GM04503 (cell line): ENCODE measurements at regions not wholly inside any gene's neighbourhood (a gene's known extent, or its start where the extent isn't known, plus 50 kb on each side); places are given as distances from the start of the nearest gene placed in this dataset.

Experiments used
- DNase-seq: peaks from one replicate; pipeline ENCODE4 v3.0.0-alpha.2; 2012; ENCODE audit warnings: low read depth

GRCh38 chr2:234247453-234248180 lies 197.1 kb downstream of the SPP2 start:
- no peak for DNase-seq

- no peak for DNase-seq
These were observed 195.4 kb downstream of the SPP2 start for GRCh38 chr2:234245945-234246344.

GRCh38 chr2:234243871-234244565 lies 193.5 kb downstream of the SPP2 start:
- no peak for DNase-seq

GRCh38 chr2:234242459-234242836 lies 191.9 kb downstream of the SPP2 start:
- no peak for DNase-seq

- DNase-seq: no peak
These were observed 191.4 kb downstream of the SPP2 start for GRCh38 chr2:234241656-234242458.

GRCh38 chr2:234240917-234241316 lies 190.4 kb downstream of the SPP2 start:
- DNase-seq: no peak

GRCh38 chr2:234235191-234235590 lies 184.7 kb downstream of the SPP2 start:
- DNase-seq: no peak

GRCh38 chr2:234231460-234231859 lies 181.0 kb downstream of the SPP2 start:
- no peak for DNase-seq

GRCh38 chr2:234219046-234219310 lies 168.5 kb downstream of the SPP2 start:
- no peak for DNase-seq

GRCh38 chr2:234218266-234219045 lies 168.0 kb downstream of the SPP2 start:
- DNase-seq: no peak

GRCh38 chr2:234212534-234212933 lies 162.0 kb downstream of the SPP2 start:
- DNase-seq: no peak

GRCh38 chr2:234211797-234212196 lies 161.3 kb downstream of the SPP2 start:
- no peak for DNase-seq

- DNase-seq: no peak
These were observed 156.2 kb downstream of the SPP2 start for GRCh38 chr2:234206738-234207137.

- no peak for DNase-seq
These were observed 154.0 kb downstream of the SPP2 start for GRCh38 chr2:234204480-234204879.

GRCh38 chr2:234203135-234203984 lies 152.9 kb downstream of the SPP2 start:
- DNase-seq: peak; percentile 82

- DNase-seq: no peak
These were observed 152.1 kb downstream of the SPP2 start for GRCh38 chr2:234202601-234203000.

GRCh38 chr2:234199996-234200395 lies 149.5 kb downstream of the SPP2 start:
- no peak for DNase-seq

GRCh38 chr2:234198976-234199375 lies 148.5 kb downstream of the SPP2 start:
- DNase-seq: no peak

GRCh38 chr2:234195516-234195915 lies 145.0 kb downstream of the SPP2 start:
- no peak for DNase-seq

- no peak for DNase-seq
These were observed 143.6 kb downstream of the SPP2 start for GRCh38 chr2:234193977-234194563.

- no peak for DNase-seq
These were observed 141.4 kb downstream of the SPP2 start for GRCh38 chr2:234191819-234192407.
